Muscle of leg (tissue), 3 donors: ENCODE measurements at regions not wholly inside any gene's neighbourhood (a gene's known extent, or its start where the extent isn't known, plus 50 kb on each side); places are given as distances from the start of the nearest gene placed in this dataset.

Experiments
- DNase-seq: peaks from one replicate; pipeline ENCODE4 v3.0.0; 2013
- H3K27ac ChIP-seq: one replicate; pipeline ENCODE4 v1.5.1; 2013; ENCODE audit warnings: mild to moderate bottlenecking, low read length, control low read depth
- H3K27me3 ChIP-seq: one replicate; pipeline ENCODE4 v1.6.1; 2013; ENCODE audit warnings: low read length; ENCODE audit not compliant: control insufficient read depth, insufficient read depth
- H3K36me3 ChIP-seq: one replicate; pipeline ENCODE4 v1.6.1; 2013; ENCODE audit warnings: low read length; ENCODE audit not compliant: control insufficient read depth, insufficient read depth
- H3K4me1 ChIP-seq: one replicate; pipeline ENCODE4 v1.6.1; 2013; ENCODE audit warnings: low read length; ENCODE audit not compliant: control insufficient read depth, insufficient read depth
- H3K4me3 ChIP-seq: one replicate; pipeline ENCODE4 v1.5.1; 2013; ENCODE audit warnings: low read length, control low read depth
- H3K9me3 ChIP-seq: replicated peaks from 2 replicates; pipeline ENCODE4 v1.6.1; 2013; ENCODE audit warnings: low read depth, low read length; ENCODE audit not compliant: control insufficient read depth
- WGBS: methylation state at CpG from one replicate; pipeline ENCODE4 v1.1.5; 2013; ENCODE audit warnings: missing lambda C conversion rate; ENCODE audit not compliant: insufficient coverage; 5-methylcytosine and 5-hydroxymethylcytosine counted together

DNA sequence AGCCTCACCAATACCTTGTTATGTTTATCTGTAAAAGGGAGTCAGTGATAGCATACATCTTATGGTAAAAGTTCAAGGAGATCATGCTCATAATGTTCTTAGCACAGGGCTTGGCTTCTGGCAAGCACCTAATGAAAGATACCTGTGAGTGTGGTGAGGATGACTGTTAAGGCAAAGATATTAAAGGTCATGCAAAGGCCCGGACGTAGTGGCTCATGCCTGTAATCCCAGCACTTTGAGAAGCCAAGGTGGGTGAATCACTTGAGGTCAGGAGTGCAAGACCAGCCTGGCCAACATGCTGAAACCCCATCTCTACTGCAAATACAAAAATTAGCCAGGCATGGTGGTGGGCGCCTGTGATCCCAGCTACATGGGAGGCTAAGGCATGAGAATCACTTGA is 425.9 kb upstream of the TBX3 start:
- Histone ChIP-seq H3K9me3 (no peaks in the 10 kb centered on the region), H3K27me3 (no peaks in the 10 kb centered on the region), H3K4me1 (no peaks in the 10 kb centered on the region), H3K27ac (no peak overlapping the region), H3K36me3 (no peaks in the 10 kb centered on the region), H3K4me3 (no peak overlapping the region)
- WGBS: 88% methylated on average over 3 of the region's 3 CpGs
- DNase-seq: no peak

DNA sequence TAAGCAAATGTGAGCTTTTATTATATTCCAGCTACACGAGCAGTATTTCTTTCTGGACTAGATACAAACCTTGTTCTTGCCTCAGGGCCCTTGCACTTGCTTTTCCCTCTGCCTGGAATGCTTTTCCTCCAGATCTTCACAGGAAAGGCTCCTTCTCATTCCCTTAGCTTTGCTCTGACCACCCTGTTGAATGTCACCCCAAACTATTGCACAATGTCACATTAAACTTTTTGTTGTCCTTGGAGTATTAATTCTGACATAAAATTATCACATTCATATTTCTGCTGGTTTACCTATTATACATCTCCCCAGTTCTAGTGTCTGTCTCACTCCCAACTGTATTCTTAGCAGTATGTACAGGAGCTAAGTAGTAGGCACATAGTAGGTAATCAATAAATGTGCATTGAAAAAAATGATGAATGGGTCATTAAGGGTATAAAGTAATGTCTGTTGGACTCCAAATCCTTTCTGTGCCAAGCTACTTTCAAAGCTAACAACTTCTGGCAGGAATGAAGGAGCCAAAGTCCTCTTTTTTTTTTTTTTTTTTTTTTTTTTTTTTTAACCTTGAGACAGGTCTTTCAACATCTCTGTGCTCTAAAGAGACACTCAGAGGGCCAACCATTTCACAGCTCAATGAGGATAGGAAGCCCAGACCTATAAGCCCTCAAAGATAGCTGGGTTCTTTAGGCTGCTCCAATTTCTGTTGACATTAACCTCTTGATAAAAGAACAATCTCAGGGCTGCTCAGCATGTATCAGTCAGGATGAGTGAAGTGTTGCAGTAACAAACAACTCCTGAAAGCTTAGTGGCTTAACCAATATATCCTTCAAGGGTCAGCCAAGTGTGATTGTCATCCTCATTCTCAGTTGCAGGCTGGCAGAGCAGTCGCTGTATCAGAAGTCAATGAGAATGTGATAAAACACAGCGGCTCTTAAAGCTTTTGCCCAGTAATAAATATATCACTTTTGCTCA is 424.4 kb upstream of the TBX3 start:
- Histone ChIP-seq H3K36me3 (no peaks in the 10 kb centered on the region), H3K27ac (no peak overlapping the region), H3K9me3 (no peaks in the 10 kb centered on the region), H3K4me3 (no peak overlapping the region), H3K4me1 (peaks cover 4% of the 10 kb centered on the region), H3K27me3 (no peaks in the 10 kb centered on the region)
- WGBS: 50% methylated on average over 1 of the region's 3 CpGs
- DNase-seq: no peak

DNA sequence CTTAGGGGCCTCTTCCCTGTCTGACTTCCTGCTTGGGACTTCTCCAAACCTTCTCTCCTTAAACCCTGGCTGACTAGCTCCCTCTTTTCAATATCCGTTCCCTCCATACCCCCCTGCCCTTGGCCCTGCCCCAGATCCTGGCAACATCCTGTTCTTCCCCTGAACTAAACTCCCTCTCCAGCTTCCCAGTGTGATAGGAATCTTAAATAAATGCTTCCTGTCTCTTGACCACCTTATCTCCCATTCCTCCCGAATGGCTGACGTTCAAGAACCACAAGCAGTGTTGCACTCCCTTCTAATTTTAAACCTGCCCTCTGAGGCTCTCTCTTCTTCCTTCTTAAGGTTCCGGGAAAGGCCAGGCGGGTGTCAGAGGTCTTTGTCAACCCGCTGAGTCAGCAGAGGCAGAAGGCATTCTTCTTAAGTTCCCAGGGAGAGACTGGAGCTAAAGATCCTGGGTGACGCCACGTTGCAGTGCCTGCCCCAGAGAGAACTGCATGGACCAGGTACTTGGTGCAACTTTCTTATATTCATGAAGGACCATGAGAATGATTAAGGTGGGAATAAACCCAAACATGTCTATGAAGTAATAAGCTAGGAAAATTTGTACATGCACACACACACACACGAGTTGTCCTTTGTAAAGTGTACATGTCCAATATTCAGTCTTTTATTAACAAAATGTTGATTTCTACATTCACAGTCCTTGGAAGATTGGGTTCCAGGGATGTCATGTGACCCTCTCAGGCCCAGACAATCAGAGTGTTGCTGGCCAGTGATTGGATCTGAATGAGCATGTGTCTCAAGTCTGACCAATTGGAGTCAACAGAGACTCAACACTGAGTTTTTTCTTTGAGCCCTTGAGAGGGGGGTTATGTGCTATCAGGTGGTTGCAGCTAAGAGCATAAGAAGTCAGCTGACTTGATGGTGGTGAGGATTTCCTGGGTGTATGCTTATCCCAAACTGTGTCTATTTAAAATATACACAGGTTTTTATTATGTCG is 420.2 kb upstream of the TBX3 start:
- Histone ChIP-seq H3K4me1 (peaks cover 11% of the 10 kb centered on the region), H3K9me3 (no peaks in the 10 kb centered on the region), H3K4me3 (no peak overlapping the region), H3K27me3 (no peaks in the 10 kb centered on the region), H3K36me3 (no peaks in the 10 kb centered on the region), H3K27ac (no peak overlapping the region)
- 54% methylated on average over 6 of the region's 10 CpGs for WGBS
- peak; percentile 40 for DNase-seq

DNA sequence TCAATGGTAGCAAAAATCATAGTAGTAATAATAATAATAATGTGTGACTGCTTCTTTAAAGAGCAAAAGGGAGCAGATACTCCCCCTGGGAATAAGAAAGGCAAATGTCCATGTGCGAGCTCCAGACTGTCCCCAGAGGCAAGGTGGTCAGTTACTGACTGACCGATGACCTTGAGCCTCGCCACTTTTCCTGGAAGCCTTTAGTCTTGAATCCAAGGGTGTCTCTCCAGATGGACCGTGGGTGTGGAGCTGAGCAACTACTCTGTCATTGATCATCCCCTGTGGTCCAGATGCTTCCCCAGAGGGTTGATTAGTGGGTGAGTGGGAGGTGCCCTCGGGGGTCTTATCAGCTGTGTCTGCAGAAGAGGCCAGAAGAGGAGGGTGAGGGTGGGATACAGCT is 418.5 kb upstream of the TBX3 start:
- no peak overlapping the region for H3K27ac ChIP-seq
- peak; percentile 17 for DNase-seq

DNA sequence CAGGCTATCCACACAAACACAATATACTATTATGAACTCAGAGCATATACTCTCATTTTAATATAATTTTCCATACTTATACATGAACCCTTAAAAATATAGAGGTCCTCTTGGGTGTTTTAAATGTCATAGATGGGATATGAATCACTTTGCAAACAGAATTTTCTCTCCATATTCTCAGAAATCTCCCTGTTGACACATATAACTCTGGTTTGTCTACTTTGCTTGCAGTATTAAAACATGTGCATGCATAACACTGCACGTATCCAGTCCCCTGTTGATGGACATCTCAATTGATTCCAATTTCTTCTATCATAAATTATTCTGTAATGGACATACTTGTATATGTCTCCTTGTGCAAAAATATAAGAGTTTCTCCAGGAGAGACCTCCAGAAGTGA is 417.5 kb upstream of the TBX3 start:
- Histone ChIP-seq H3K4me1 (peaks cover 14% of the 10 kb centered on the region), H3K27me3 (no peaks in the 10 kb centered on the region), H3K27ac (no peak overlapping the region), H3K36me3 (no peaks in the 10 kb centered on the region), H3K4me3 (no peak overlapping the region), H3K9me3 (no peaks in the 10 kb centered on the region)
- DNase-seq: peak; percentile 44
- no CpG with 5 or more reads among the region's 1 CpG for WGBS

More for the DNA sequence above, 418.5 kb upstream of the TBX3 start:
- Histone ChIP-seq H3K4me1 (peaks cover 11% of the 10 kb centered on the region), H3K36me3 (no peaks in the 10 kb centered on the region), H3K27me3 (no peaks in the 10 kb centered on the region), H3K4me3 (no peak overlapping the region), H3K9me3 (no peaks in the 10 kb centered on the region)
- 62% methylated on average over 5 of the region's 5 CpGs for whole genome bisulfite sequencing

DNA sequence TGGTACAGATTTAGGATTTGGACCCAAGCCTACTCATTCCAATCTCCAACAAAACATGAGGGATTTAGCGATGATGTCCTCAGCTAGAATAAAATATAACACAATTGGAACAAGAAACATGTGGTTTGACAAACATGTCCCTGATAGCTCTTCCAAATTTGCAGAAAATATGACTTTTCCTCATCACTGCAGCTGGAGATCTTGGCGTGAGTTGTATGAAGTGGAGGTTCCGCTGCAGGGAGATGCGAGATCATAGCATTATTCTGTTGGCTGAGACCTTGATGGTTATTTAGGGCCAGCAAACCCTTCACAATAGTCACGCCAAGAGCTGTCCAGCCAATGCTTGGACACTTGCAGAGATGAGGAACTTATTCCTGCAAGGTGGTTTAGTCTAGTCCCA is 413.4 kb upstream of the TBX3 start:
- DNase-seq: peak; percentile 99
- peaks cover 6% of the 10 kb centered on the region for H3K4me1 ChIP-seq
- H3K9me3 ChIP-seq: no peaks in the 10 kb centered on the region
- no peaks in the 10 kb centered on the region for H3K27me3 ChIP-seq
- H3K27ac ChIP-seq: peak overlapping the region; percentile 45
- H3K36me3 ChIP-seq: no peaks in the 10 kb centered on the region
- H3K4me3 ChIP-seq: no peak overlapping the region
- 40% methylated on average over 1 of the region's 5 CpGs for WGBS

DNA sequence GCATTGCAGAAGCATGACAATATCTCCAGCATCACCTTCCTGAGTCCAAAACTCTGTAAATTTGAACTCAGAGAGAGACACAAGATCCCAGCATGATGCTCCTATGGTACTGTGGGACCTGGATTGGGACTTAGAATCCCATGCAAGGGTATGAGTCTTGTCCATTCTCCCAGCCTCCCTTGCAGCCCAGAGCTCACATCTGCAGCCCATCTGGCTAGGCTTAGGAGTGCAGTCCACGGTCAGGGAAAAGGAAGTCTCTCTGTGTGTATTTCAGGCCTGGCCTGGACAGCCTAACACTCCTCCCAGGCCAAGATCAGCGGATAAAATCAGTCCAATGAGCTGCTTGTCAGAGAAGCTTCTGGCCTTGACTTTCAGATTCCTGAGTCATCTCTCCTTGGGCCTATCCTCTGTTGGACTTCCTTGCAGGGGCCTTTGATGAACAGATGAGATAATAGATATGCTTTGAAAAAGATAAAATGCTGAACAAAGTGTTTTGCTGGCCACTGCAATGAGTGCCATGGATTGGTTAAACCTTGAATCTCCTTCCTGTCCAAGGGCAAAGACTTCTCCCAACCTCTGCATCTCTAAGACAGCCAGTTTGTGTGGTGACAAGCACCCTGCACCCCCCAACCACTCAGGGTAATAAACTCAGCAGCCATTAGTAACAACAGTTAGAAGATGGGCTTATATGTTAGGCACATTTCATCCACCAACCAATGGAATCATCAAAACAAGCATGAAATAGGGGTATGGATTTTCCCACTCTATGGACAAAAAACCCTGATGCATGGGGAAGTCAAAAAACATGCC is 412.8 kb upstream of the TBX3 start:
- no peak overlapping the region for H3K4me3 ChIP-seq
- peaks cover 5% of the 10 kb centered on the region for H3K4me1 ChIP-seq
- 29% methylated on average over 1 of the region's 2 CpGs for WGBS
- peak; percentile 99 for DNase-seq
- no peaks in the 10 kb centered on the region for H3K27me3 ChIP-seq
- no peaks in the 10 kb centered on the region for H3K36me3 ChIP-seq
- peak overlapping the region; percentile 45 for H3K27ac ChIP-seq
- no peaks in the 10 kb centered on the region for H3K9me3 ChIP-seq

DNA sequence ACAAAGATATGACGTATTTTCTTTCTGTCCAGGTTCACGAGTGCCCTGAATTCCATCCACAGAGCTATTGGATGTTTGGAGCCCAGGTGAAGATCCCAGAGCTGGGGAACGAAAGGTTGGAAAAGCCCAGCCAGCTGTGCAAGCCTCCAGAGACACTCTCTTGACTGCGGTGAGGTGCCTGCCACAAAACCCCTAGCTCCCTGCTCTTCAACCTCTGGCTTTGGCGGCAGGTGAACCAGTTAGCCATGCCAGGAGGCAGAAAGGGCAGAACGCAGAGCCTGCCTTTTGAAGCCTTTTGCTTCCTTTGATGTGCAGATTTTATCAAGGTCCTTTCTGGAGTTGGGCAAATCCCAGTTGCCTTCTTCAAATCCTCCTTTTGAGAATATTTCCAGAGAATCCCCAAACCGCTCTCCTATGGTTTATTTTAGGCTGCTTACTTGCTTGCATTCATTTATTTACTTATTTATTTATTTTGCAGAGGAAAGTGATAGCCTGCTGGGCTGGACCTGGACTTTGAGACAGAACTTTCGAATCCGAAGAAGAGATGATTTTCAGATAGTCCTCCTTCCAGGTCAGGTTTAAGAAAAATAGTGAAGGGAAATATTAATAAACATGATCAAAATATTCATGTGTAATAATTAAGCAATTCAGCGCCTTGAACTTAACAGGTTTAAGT is 411.2 kb upstream of the TBX3 start:
- WGBS: 72% methylated on average over 3 of the region's 10 CpGs
- no peaks in the 10 kb centered on the region for H3K9me3 ChIP-seq
- no peak overlapping the region for H3K27ac ChIP-seq
- no peaks in the 10 kb centered on the region for H3K27me3 ChIP-seq
- H3K4me3 ChIP-seq: no peak overlapping the region
- peaks cover 5% of the 10 kb centered on the region for H3K4me1 ChIP-seq
- no peaks in the 10 kb centered on the region for H3K36me3 ChIP-seq
- DNase-seq: no peak

DNA sequence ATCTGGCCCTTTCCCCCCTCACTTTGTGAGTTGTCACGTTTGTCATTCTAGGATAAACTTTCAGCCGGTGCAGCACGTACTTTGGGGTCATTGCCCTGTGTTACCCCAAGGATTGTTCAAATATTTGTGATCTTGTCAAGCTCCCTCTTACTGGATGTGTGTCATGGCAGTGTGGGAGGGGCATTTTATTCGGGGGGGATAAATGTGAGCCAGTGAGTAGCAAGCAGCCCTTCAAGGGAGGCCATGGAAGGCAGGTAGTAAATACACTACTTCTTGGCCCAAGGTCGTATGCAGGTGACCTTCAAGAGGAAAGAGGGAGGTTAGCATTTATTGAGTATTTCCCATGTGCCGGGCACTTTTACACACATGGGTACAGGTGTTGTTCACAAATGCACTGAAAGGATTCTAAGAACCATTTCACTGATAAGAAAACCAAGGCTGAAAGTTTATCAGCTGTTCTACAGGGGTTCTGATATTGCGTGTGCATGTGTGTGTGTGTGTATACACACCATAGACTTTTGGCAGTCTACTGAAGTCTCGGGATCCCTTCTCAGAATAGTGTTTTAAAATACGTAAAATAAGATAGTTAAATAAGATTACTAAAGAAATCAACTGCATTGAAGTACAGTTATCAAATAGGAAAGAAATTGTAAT is 410.3 kb upstream of the TBX3 start:
- Histone ChIP-seq H3K9me3 (no peaks in the 10 kb centered on the region), H3K4me1 (peaks cover 5% of the 10 kb centered on the region), H3K36me3 (no peaks in the 10 kb centered on the region), H3K27ac (no peak overlapping the region), H3K4me3 (no peak overlapping the region), H3K27me3 (no peaks in the 10 kb centered on the region)
- DNase-seq: no peak
- WGBS: 69% methylated on average over 3 of the region's 9 CpGs
